ENCODE measurements at regions not wholly inside any gene's neighbourhood (a gene's known extent, or its start where the extent isn't known, plus 50 kb on each side); places are given as distances from the start of the nearest gene placed in this dataset.

DNA sequence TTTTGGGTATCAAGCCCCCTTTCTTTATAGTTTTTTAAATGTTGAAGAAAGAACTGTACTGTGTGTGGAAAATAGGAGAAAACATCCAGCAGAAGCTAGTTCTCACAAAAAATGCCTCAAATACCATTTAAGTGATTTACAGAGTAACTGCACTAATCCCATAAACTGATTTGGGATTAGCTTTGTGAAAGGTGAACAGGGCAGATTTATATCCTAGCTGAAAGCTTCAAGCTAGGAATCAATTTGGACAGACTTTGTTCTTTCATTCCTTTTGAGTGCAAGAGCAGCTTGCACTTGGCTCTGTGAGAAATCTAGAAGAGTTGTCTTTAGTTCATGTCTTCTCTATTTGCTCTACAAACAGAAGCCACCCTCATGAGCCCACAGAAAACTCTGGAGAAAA is 183.9 kb upstream of the VRK2 start:
- no peak overlapping the region for H3K9ac ChIP-seq (ENCODE audit: low read length)
- no peaks in the 10 kb centered on the region for H3K27me3 ChIP-seq (ENCODE audit: control insufficient read depth, insufficient read depth, low read length)
- H3K4me1 ChIP-seq (ENCODE audit: control insufficient read depth, insufficient read depth, low read length) = no peaks in the 10 kb centered on the region
- H3K4me3 ChIP-seq (ENCODE audit: low read length) = no peak overlapping the region
- no peaks in the 10 kb centered on the region for H3K9me3 ChIP-seq (ENCODE audit: control insufficient read depth, low read length)
- no peaks in the 10 kb centered on the region for H3K36me3 ChIP-seq (ENCODE audit: control insufficient read depth, insufficient read depth, low read length)

DNA sequence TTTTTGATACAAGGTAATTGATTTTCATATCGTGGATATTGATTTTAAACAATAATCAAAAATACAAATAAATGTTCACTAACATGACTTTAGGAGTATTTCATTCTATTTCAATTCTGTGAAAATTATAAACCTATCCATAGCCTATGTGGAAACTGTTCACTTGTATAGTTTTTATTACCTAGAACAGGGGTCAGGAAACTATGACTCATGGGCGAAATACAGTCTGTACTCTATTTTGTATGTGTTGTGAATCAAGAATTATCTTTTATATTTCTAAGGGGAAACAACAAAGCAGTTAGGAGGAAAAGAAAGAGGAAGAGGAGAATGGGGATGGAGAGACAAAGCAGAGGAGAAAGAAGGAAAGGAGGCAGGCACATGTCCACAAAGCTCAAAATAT is 181.7 kb upstream of the VRK2 start:
- no peak overlapping the region for H3K9ac ChIP-seq (ENCODE audit: low read length)
- H3K36me3 ChIP-seq (ENCODE audit: control insufficient read depth, insufficient read depth, low read length) = no peaks in the 10 kb centered on the region
- no peaks in the 10 kb centered on the region for H3K4me1 ChIP-seq (ENCODE audit: control insufficient read depth, insufficient read depth, low read length)
- H3K27me3 ChIP-seq (ENCODE audit: control insufficient read depth, insufficient read depth, low read length) = no peaks in the 10 kb centered on the region
- no peaks in the 10 kb centered on the region for H3K9me3 ChIP-seq (ENCODE audit: control insufficient read depth, low read length)
- H3K4me3 ChIP-seq (ENCODE audit: low read length) = no peak overlapping the region

DNA sequence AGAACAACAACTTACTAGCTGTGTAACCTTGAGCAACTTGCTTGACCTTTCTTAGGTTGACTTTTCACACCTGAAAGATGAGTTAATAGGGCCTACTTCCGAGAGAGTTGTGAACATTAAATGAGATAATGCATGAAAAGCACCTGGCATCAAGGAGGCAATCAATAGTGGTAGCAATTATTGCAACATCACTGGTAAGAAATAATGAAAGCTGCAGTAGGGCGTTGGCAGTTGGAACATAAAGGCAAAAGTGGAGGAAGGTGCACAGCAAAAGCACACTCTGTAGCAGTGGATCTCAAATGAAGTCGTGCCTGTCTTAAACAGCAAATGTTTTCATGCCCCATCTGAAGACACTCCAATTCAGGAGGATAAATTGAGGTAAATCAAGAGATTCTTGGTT is 178.9 kb upstream of the VRK2 start:
- no peak overlapping the region for H3K4me3 ChIP-seq (ENCODE audit: low read length)
- no peaks in the 10 kb centered on the region for H3K4me1 ChIP-seq (ENCODE audit: control insufficient read depth, insufficient read depth, low read length)
- H3K36me3 ChIP-seq (ENCODE audit: control insufficient read depth, insufficient read depth, low read length) = no peaks in the 10 kb centered on the region
- no peaks in the 10 kb centered on the region for H3K9me3 ChIP-seq (ENCODE audit: control insufficient read depth, low read length)
- H3K27me3 ChIP-seq (ENCODE audit: control insufficient read depth, insufficient read depth, low read length) = no peaks in the 10 kb centered on the region
- H3K9ac ChIP-seq (ENCODE audit: low read length) = no peak overlapping the region

DNA sequence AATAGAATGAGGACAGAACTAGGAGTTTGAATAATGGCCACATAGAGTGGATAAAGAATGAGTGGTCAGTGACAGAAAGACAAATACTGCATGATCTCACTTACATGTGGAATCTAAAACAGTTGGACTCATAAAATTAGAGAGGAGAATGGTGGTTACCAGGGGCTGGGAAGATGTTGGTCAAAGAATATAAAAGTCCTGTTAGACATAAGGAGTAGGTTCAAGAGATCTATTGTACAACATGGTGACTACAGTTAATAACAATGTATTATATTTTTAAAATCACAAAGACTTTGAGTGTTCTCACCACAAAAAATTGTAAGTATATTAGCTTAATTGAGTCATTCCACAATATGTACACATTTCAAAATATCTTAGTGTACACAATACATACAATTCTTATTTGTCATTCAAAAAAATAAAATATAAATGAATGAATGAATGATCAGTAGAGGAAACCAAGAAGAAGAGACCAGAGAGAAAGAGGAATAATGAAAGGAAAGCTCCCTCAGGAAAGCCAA is 177.9 kb upstream of the VRK2 start:
- H3K9me3 ChIP-seq (ENCODE audit: control insufficient read depth, low read length) = no peaks in the 10 kb centered on the region
- no peak overlapping the region for H3K4me3 ChIP-seq (ENCODE audit: low read length)
- no peaks in the 10 kb centered on the region for H3K36me3 ChIP-seq (ENCODE audit: control insufficient read depth, insufficient read depth, low read length)
- H3K9ac ChIP-seq (ENCODE audit: low read length) = no peak overlapping the region
- no peaks in the 10 kb centered on the region for H3K27me3 ChIP-seq (ENCODE audit: control insufficient read depth, insufficient read depth, low read length)
- H3K4me1 ChIP-seq (ENCODE audit: control insufficient read depth, insufficient read depth, low read length) = no peaks in the 10 kb centered on the region

DNA sequence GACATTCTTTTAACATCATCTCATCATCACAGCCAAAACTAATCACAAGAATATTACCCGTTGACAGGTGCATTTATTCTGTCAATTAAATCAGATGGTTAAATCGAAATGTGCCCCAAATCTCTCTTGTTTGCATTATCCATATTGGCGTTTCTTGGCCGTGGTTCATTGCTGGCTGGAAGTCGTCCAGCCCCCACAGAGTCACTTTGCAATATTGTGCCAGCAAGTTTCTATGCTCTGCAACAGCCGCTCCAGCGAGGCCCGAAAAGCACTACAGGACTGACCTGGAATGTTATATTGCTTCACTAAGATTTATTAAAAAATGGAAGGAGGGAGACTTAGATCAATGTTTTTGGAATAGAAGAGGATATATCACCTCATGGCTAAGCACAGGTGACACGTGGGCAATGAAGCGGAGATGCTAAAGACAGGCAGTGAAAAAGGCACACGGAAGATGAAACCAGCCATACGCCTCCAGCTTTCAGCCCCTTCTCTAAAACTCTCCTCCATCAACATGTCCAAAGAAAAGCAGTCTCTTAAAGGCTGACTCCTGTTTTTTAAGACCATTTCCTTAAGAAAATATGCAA is 176.8 kb upstream of the VRK2 start:
- Histone ChIP-seq H3K27me3 (ENCODE audit: control insufficient read depth, insufficient read depth, low read length) (no peaks in the 10 kb centered on the region), H3K4me1 (ENCODE audit: control insufficient read depth, insufficient read depth, low read length) (no peaks in the 10 kb centered on the region), H3K4me3 (ENCODE audit: low read length) (no peak overlapping the region), H3K9ac (ENCODE audit: low read length) (no peak overlapping the region), H3K9me3 (ENCODE audit: control insufficient read depth, low read length) (no peaks in the 10 kb centered on the region), H3K36me3 (ENCODE audit: control insufficient read depth, insufficient read depth, low read length) (no peaks in the 10 kb centered on the region)

DNA sequence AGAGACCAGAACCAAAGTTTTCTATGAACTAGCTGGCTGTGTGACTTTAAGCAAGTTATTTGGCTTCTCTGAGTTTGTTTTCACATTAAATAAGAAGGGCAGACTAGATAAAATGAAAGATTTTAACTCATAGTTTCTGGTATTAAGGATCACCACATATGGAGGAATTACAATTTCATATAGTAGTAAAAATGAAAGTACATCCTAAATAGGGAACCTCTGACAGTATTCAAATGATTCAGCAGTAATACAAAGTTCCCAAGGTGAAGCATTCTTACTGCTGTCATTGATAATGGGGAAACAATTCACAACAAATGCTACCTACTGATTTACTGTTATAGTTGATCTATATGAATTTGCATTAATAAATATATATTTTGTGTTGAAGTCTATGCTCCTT is 170.3 kb upstream of the VRK2 start:
- Histone ChIP-seq H3K4me1 (ENCODE audit: control insufficient read depth, insufficient read depth, low read length) (no peaks in the 10 kb centered on the region), H3K36me3 (ENCODE audit: control insufficient read depth, insufficient read depth, low read length) (no peaks in the 10 kb centered on the region), H3K9ac (ENCODE audit: low read length) (no peak overlapping the region), H3K27me3 (ENCODE audit: control insufficient read depth, insufficient read depth, low read length) (no peaks in the 10 kb centered on the region), H3K9me3 (ENCODE audit: control insufficient read depth, low read length) (no peaks in the 10 kb centered on the region), H3K4me3 (ENCODE audit: low read length) (no peak overlapping the region)

DNA sequence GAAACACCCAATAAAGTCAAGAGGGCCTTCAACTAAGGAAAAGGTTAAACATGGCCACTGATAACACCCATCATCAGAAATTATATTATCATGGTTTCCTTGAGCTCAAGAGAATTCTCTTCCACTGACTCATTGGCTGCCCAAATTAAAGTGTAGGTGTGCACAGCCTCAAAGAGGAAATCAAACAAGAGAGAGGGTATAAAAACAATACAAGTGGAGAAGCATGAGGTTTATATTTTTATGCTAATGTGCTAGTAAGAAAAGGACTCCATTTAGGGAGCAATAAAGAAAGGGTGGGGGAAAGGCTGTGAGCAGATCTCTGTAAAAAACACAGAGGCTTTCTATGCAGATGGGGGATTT is 168.8 kb upstream of the VRK2 start:
- Histone ChIP-seq H3K27me3 (ENCODE audit: control insufficient read depth, insufficient read depth, low read length) (no peaks in the 10 kb centered on the region), H3K9ac (ENCODE audit: low read length) (no peak overlapping the region), H3K4me3 (ENCODE audit: low read length) (no peak overlapping the region), H3K4me1 (ENCODE audit: control insufficient read depth, insufficient read depth, low read length) (no peaks in the 10 kb centered on the region), H3K36me3 (ENCODE audit: control insufficient read depth, insufficient read depth, low read length) (no peaks in the 10 kb centered on the region), H3K9me3 (ENCODE audit: control insufficient read depth, low read length) (no peaks in the 10 kb centered on the region)

DNA sequence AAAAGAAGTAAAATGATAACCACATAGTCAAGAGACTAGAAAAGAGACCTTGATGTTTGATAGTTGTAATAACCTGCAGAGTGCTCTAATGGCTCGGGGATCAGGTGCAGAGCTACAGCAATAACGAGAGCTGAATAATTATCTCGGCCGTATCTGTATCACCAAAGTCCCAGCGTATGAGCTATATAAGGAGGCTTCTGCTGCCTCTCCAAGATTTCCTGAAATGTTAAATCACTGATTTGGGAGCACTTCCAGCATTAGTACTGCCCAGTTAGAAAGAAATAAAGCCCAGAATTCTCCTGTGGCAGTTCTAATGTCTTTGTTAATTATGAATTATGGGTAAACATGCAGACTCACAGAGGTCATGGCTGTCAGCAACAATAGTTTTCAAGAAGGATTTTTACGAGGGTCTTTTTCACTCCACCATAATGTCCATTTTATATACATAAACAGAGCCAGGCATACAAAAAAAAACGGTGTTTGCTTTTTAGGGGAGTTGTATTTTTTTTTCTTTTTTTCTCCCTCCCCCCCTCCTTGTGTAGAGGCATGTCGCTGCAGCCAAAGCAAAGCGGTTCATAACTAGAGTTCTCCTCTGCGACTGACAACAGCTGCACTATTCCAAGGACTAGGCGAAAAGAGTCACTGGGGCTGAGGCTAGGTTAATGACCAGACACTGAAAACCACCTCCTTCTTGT is 168.3 kb upstream of the VRK2 start:
- no peak overlapping the region for H3K4me3 ChIP-seq (ENCODE audit: low read length)

DNA sequence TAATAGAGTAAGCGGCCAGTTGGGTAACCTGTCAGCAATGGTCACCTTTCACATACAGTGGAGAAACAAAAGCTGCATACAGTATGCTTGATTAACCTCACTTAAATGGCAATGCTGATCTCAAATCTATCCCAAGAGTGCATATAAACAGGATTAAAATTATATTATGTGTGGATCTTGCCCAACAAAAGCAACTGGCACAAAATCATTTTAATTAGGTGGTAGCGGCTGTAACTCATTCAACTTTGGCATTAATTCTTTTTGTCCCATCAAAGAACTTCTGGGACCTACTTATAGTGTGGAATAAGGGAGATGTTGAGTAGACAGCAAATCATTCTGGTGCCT is 167.8 kb upstream of the VRK2 start:
- no peak overlapping the region for H3K4me3 ChIP-seq (ENCODE audit: low read length)

More for the DNA sequence above, 168.3 kb upstream of the VRK2 start:
- Histone ChIP-seq H3K27me3 (ENCODE audit: control insufficient read depth, insufficient read depth, low read length) (no peaks in the 10 kb centered on the region), H3K9ac (ENCODE audit: low read length) (no peak overlapping the region), H3K36me3 (ENCODE audit: control insufficient read depth, insufficient read depth, low read length) (no peaks in the 10 kb centered on the region), H3K4me1 (ENCODE audit: control insufficient read depth, insufficient read depth, low read length) (no peaks in the 10 kb centered on the region), H3K9me3 (ENCODE audit: control insufficient read depth, low read length) (no peaks in the 10 kb centered on the region)

DNA sequence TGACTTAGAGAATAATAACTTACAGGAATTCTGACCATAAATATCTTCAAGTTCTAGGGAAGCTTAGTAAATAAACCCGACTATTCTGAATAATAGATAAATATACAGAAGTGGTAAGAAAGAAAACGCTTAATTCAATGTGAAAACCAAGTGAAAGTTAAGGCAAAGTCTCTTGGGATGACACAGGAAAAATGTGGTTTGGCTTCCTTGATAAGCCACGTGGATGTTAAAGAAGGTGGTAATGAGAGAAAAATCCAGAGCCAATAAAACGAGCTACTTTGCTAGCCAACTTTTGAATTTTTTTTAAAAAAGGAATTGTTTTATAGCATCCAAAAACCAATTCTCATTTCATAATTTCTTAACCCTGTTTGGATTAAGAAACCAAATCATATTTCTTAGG is 166.2 kb upstream of the VRK2 start:
- no peaks in the 10 kb centered on the region for H3K27me3 ChIP-seq (ENCODE audit: control insufficient read depth, insufficient read depth, low read length)
- H3K9me3 ChIP-seq (ENCODE audit: control insufficient read depth, low read length) = no peaks in the 10 kb centered on the region
- no peaks in the 10 kb centered on the region for H3K4me1 ChIP-seq (ENCODE audit: control insufficient read depth, insufficient read depth, low read length)
- H3K4me3 ChIP-seq (ENCODE audit: low read length) = no peak overlapping the region
- H3K36me3 ChIP-seq (ENCODE audit: control insufficient read depth, insufficient read depth, low read length) = no peaks in the 10 kb centered on the region
- no peak overlapping the region for H3K9ac ChIP-seq (ENCODE audit: low read length)

More for the DNA sequence above, 167.8 kb upstream of the VRK2 start:
- Histone ChIP-seq H3K27me3 (ENCODE audit: control insufficient read depth, insufficient read depth, low read length) (no peaks in the 10 kb centered on the region), H3K9ac (ENCODE audit: low read length) (no peak overlapping the region), H3K4me1 (ENCODE audit: control insufficient read depth, insufficient read depth, low read length) (no peaks in the 10 kb centered on the region), H3K36me3 (ENCODE audit: control insufficient read depth, insufficient read depth, low read length) (no peaks in the 10 kb centered on the region), H3K9me3 (ENCODE audit: control insufficient read depth, low read length) (no peaks in the 10 kb centered on the region)

DNA sequence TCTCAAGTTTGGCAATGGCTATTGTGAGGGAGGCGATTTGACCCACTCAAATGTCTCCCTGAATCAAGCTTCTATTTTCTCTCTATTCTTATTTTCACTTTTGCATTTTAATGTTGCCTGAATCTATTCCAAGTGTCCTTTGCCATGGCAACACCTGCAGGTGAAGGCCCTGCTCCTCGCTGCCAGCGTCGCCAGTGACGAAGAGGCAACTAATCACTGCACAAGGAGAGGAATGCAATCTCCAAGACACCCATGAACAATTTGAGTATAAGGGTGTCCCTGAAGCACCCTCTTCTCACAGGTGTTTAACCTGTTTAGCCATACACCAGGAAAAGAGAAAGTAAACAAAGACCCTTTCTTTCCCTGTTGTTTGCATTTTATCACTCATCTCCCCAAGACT is 165.6 kb upstream of the VRK2 start:
- Histone ChIP-seq H3K9ac (ENCODE audit: low read length) (no peak overlapping the region), H3K4me3 (ENCODE audit: low read length) (no peak overlapping the region), H3K27me3 (ENCODE audit: control insufficient read depth, insufficient read depth, low read length) (no peaks in the 10 kb centered on the region), H3K9me3 (ENCODE audit: control insufficient read depth, low read length) (no peaks in the 10 kb centered on the region), H3K4me1 (ENCODE audit: control insufficient read depth, insufficient read depth, low read length) (no peaks in the 10 kb centered on the region), H3K36me3 (ENCODE audit: control insufficient read depth, insufficient read depth, low read length) (no peaks in the 10 kb centered on the region)

DNA sequence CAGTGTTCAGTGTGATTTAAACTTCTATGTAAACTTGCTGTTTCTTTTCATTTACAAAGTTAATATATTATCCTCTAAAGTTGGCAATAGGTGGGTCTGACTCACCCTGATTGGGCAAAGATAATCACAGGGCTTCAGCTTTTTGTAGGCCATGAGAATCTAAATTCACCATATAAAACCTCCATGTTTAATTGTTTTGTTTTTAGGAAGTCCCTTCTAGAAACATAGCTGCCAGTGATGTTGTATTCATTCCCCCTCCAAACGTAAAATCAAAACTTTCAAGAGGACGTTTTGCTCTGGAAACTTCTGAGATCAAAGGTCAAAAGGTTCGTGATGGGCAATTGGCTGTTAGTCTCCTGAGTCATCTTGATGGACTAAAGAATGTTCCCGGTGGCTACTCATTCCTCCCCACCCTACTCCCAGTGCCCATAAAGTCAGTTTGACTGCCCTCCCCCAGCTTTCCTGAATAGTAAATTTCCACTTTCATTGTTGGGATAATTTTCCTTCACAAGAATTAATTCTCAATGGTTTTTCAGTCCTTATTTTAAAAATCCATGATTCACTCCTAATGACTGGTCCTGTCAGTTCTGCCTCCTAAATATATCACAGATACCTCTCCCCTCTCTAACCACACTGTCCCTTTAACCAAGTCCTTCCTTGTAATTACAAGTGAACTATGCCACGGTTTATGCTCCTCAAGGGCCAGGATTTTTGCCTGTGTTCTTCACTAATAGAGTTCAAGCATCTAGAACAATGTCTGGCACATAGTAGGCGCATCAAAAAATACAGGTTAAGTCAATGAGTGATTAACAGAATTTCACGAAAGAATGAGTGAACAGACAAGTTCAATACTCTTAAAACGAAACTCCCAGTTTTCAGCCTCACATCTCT is 164.4 kb upstream of the VRK2 start:
- no peak overlapping the region for H3K4me3 ChIP-seq (ENCODE audit: low read length)
- no peaks in the 10 kb centered on the region for H3K4me1 ChIP-seq (ENCODE audit: control insufficient read depth, insufficient read depth, low read length)
- H3K9me3 ChIP-seq (ENCODE audit: control insufficient read depth, low read length) = no peaks in the 10 kb centered on the region
- no peaks in the 10 kb centered on the region for H3K27me3 ChIP-seq (ENCODE audit: control insufficient read depth, insufficient read depth, low read length)
- H3K36me3 ChIP-seq (ENCODE audit: control insufficient read depth, insufficient read depth, low read length) = no peaks in the 10 kb centered on the region
- H3K9ac ChIP-seq (ENCODE audit: low read length) = no peak overlapping the region

Data from mucosa of stomach (tissue), 1 donor.